IMR-90 (cell line): ENCODE measurements at regions not wholly inside any gene's neighbourhood (a gene's known extent, or its start where the extent isn't known, plus 50 kb on each side); places are given as distances from the start of the nearest gene placed in this dataset.

ENCODE experiments used
- ATAC-seq: fragments of 200-7000 bp; cut with Tn5 transposase; 2 replicates; pipeline ENCODE4 v1.9.1; 2020; ENCODE audit warnings: low read depth, mild to moderate bottlenecking, moderate library complexity
- BruUV-seq: library from RNA; stranded (reverse); fragments of 400-500 nt; replicated peaks from 2 replicates; lab custom pipeline; 2021; lab: Mats Ljungman, UMichigan
- CTCF ChIA-PET: fragments of 300-600 bp; formaldehyde crosslinking; extraction: SDS; loops from one replicate; lab custom pipeline; 2021; ENCODE audit warnings: antibody characterized with exemption; lab: Yijun Ruan, JAX
- POLR2A ChIA-PET: fragments of 300-600 bp; sonication (Branson Sonifier 250); formaldehyde crosslinking; loops from one replicate; lab custom pipeline; 2022; ENCODE audit warnings: antibody characterized with exemption; ENCODE audit not compliant: unreplicated experiment; lab: Charles Lee
- DNase-seq: peaks from one replicate; pipeline ENCODE4 v3.0.0; 2013
- H2AFZ ChIP-seq: replicated peaks from 2 replicates; pipeline ENCODE3; 2013; ENCODE audit warnings: low read length, mild to moderate bottlenecking; ENCODE audit not compliant: poor library complexity
- H2AK5ac ChIP-seq: 2 replicates; pipeline ENCODE4 v1.6.1; 2013; ENCODE audit warnings: low read depth, low read length, inconsistent platforms
- H2AK9ac ChIP-seq: replicated peaks from 2 replicates; pipeline ENCODE3; 2013; ENCODE audit warnings: mild to moderate bottlenecking, low read depth, low read length, moderate library complexity; ENCODE audit not compliant: poor library complexity
- H2BK120ac ChIP-seq: 2 replicates; pipeline ENCODE4 v1.6.1; 2013; ENCODE audit warnings: low read depth, low read length, inconsistent platforms
- H2BK15ac ChIP-seq: 3 replicates; pipeline ENCODE4 v1.6.1; 2013; ENCODE audit warnings: low read depth, low read length, inconsistent platforms
- H2BK20ac ChIP-seq: 2 replicates; pipeline ENCODE4 v1.6.1; 2013; ENCODE audit warnings: low read depth, mild to moderate bottlenecking, inconsistent platforms, low read length, moderate library complexity
- H2BK5ac ChIP-seq: 2 replicates; pipeline ENCODE4 v1.6.1; 2013; ENCODE audit warnings: mild to moderate bottlenecking, low read depth, low read length, inconsistent platforms; ENCODE audit not compliant: poor library complexity, severe bottlenecking
- H3K14ac ChIP-seq: replicated peaks from 2 replicates; pipeline ENCODE4 v1.6.1; 2013; ENCODE audit warnings: low read depth, low read length, inconsistent platforms
- H3K18ac ChIP-seq: 2 replicates; pipeline ENCODE4 v1.6.1; 2013; ENCODE audit warnings: low read depth, low read length, control low read depth
- H3K23ac ChIP-seq: 2 replicates; pipeline ENCODE4 v1.6.1; 2013; ENCODE audit warnings: low read depth, low read length, inconsistent platforms
- H3K27ac ChIP-seq: 2 replicates; pipeline ENCODE4 v1.5.1; 2013; ENCODE audit warnings: mild to moderate bottlenecking, control low read depth, low read length; ENCODE audit not compliant: insufficient read depth
- H3K27me3 ChIP-seq: 2 replicates; pipeline ENCODE4 v1.6.1; 2013; ENCODE audit warnings: low read length; ENCODE audit not compliant: control insufficient read depth, insufficient read depth
- H3K36me3 ChIP-seq: 2 replicates; pipeline ENCODE4 v1.6.1; 2013; ENCODE audit warnings: low read length, mixed read lengths; ENCODE audit not compliant: control insufficient read depth, insufficient read depth
- H3K4ac ChIP-seq: 2 replicates; pipeline ENCODE4 v1.6.1; 2013; ENCODE audit warnings: low read depth, low read length, inconsistent platforms
- H3K4me1 ChIP-seq: 2 replicates; pipeline ENCODE4 v1.6.1; 2013; ENCODE audit warnings: low read length, mixed read lengths; ENCODE audit not compliant: control insufficient read depth, insufficient read depth
- H3K4me2 ChIP-seq: 2 replicates; pipeline ENCODE4 v1.6.1; 2013; ENCODE audit warnings: low read depth, mild to moderate bottlenecking, control low read depth, low read length, moderate library complexity
- H3K4me3 ChIP-seq: 2 replicates; pipeline ENCODE4 v1.5.1; 2013; ENCODE audit warnings: low read depth, mild to moderate bottlenecking, control low read depth, low read length, moderate library complexity; ENCODE audit not compliant: insufficient read depth
- H3K56ac ChIP-seq: 2 replicates; pipeline ENCODE4 v1.6.1; 2013; ENCODE audit warnings: low read length, inconsistent platforms; ENCODE audit not compliant: insufficient read depth; ENCODE audit errors: extremely low read depth
- H3K79me1 ChIP-seq, 2 experiments: 2 replicates each; pipeline ENCODE4 v1.6.1; 2013; ENCODE audit warnings: low read length in 2 of 2, inconsistent platforms in 1 of 2, low read depth in 1 of 2
- H3K9ac ChIP-seq: 2 replicates; pipeline ENCODE4 v1.6.1; 2013; ENCODE audit warnings: low read depth, low read length, control low read depth
- H3K9me1 ChIP-seq: 2 replicates; pipeline ENCODE4 v1.6.1; 2013; ENCODE audit warnings: low read length, inconsistent platforms; ENCODE audit not compliant: insufficient read depth
- H3K9me3 ChIP-seq: 2 replicates; pipeline ENCODE4 v1.6.1; 2013; ENCODE audit warnings: low read length; ENCODE audit not compliant: control insufficient read depth, insufficient read depth
- H4K20me1 ChIP-seq: 2 replicates; pipeline ENCODE4 v1.6.1; 2013; ENCODE audit warnings: low read length, inconsistent platforms; ENCODE audit not compliant: insufficient read depth
- H4K5ac ChIP-seq: 2 replicates; pipeline ENCODE4 v1.6.1; 2013; ENCODE audit warnings: mild to moderate bottlenecking, low read depth, low read length, control low read depth
- H4K8ac ChIP-seq, 2 experiments: 2 replicates each; pipeline ENCODE4 v1.6.1; 2013; ENCODE audit warnings: low read depth in 2 of 2, low read length in 2 of 2, control low read depth in 1 of 2, inconsistent platforms in 1 of 2
- H4K91ac ChIP-seq: 2 replicates; pipeline ENCODE4 v1.6.1; 2013; ENCODE audit warnings: low read depth, low read length, inconsistent platforms; ENCODE audit not compliant: insufficient read depth
- CEBPB ChIP-seq: IDR thresholded peaks from 2 replicates; pipeline ENCODE4 v1.6.1; 2012; ENCODE audit warnings: low read depth, low read length, improper control_type of control experiment
- FOS ChIP-seq: fragments of 150-350 bp; IDR thresholded peaks from 2 replicates; pipeline ENCODE4 v1.6.1; 2016; ENCODE audit warnings: low read depth, low read length
- WGBS, 2 experiments: methylation state at CpG; one replicate each; pipeline versions ENCODE4 v1.1.5 to v1.1.7; 2013; ENCODE audit warnings: missing lambda C conversion rate in 2 of 2; ENCODE audit not compliant: insufficient read length in 1 of 2; ENCODE audit errors: extremely low coverage in 2 of 2; 5-methylcytosine and 5-hydroxymethylcytosine counted together
- dilution Hi-C: fragments of 300-500 bp; cut with HindIII; formaldehyde crosslinking; loops from one replicate; pipeline ENCODE4 v1.14.3; 2018; ENCODE audit warnings: low sequenced_read_pairs; ENCODE audit not compliant: unreplicated experiment
- in situ Hi-C: fragments of 300-500 bp; cut with MboI; formaldehyde crosslinking; loops from 3 replicates; pipeline ENCODE4 v1.14.3; 2019; ENCODE audit warnings: low sequenced_read_pairs, inconsistent platforms, mixed read lengths
- intact Hi-C: fragments of 100-400 bp; cut with micrococcal nuclease; formaldehyde crosslinking; loops from 2 replicates; pipeline ENCODE4 v1.10.0; 2022
- TF ChIP-seq, protein P1 (sequence below): fragments of 150-350 bp; IDR thresholded peaks from 2 replicates; pipeline ENCODE4 v1.6.1; 2016; ENCODE audit warnings: low read depth, mild to moderate bottlenecking, low read length, moderate library complexity, borderline replicate concordance

DNA sequence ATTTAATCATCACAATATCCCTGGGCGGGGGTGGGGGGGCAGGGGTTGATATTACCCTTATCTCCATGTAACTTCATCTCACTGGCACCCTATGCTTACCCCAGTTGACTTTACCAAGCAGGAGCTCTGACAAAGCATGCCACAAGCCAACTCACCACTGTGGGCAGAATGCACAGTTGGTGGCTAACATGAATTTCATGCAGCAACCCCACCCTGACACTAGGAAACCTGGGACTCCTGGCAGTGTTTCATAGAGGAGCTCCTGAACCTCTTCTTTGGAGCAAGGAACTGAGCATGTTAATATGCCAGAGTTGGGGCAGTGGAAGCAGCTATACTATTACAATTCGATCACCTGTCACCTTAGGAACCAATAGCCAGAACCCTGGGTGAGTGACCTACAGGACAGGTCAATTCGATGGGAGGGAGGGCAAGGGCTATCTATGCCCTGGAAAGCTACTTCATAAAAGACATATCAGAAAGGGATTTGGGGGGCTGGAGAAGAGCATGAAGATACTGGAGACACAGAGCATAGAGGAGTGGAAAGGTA is 97.2 kb upstream of the ACSL4 start (continued):
- TF ChIP-seq, protein P1, sequence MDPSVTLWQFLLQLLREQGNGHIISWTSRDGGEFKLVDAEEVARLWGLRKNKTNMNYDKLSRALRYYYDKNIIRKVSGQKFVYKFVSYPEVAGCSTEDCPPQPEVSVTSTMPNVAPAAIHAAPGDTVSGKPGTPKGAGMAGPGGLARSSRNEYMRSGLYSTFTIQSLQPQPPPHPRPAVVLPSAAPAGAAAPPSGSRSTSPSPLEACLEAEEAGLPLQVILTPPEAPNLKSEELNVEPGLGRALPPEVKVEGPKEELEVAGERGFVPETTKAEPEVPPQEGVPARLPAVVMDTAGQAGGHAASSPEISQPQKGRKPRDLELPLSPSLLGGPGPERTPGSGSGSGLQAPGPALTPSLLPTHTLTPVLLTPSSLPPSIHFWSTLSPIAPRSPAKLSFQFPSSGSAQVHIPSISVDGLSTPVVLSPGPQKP, result no peak

DNA sequence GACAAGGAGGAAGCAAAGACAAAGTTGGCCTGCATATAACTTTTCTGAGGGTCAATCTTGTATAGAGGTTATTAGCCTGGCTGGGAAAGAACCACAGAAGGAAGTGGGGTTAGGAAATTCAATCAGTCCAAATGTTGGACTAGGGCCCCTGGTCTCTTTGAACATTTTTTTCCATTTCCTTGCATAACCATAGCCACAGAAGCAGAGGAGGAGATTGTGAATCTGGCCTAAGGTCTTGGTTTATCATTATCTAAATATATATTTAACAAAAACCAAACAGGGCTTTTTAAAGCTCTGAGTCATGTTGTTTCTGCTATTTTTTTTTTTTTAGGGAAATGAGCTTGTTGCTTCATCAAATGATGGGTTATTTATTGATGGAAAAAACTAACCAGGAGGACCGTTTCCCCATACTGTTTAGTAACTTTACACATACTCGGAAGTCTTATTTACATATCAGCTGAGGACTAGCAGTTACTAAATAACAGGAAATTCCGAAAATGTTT is 97.7 kb upstream of the ACSL4 start:
- H4K91ac ChIP-seq, result 0 out of 2 replicates have a peak overlapping the region, but pooled peaks have one; percentile 81
- H3K18ac ChIP-seq, result peak overlapping the region; percentile 75
- H2BK5ac ChIP-seq, result no peak overlapping the region
- no peaks in the 10 kb centered on the region for H3K79me1 ChIP-seq
- H3K4me3 ChIP-seq, result no peak overlapping the region
- no TSS peak for BruUV-seq
- no peak overlapping the region for H2AFZ ChIP-seq
- no peak overlapping the region for H2AK9ac ChIP-seq
- H3K4me1 ChIP-seq, result peaks cover 13% of the 10 kb centered on the region
- peak overlapping the region; percentile 15; the same call in 2 of the 3 replicates for H2BK15ac ChIP-seq
- H3K27ac ChIP-seq, result peak overlapping the region; percentile 85
- no peaks in the 10 kb centered on the region for H3K9me3 ChIP-seq
- 0 out of 2 replicates have a peak overlapping the region, but pooled peaks have one; percentile 65 for H3K14ac ChIP-seq
- DNase-seq, result peak; percentile 75
- peak overlapping the region; percentile 51; the same call in 1 of the 2 replicates for H2BK20ac ChIP-seq
- peaks cover 13% of the 10 kb centered on the region for H3K9me1 ChIP-seq
- dilution Hi-C loops (no loop called here), intact Hi-C loops (no loop called here), in situ Hi-C loops (no loop called here)
- H3K36me3 ChIP-seq, result no peaks in the 10 kb centered on the region
- ATAC-seq, result peak; percentile 46
- H4K5ac ChIP-seq, result no peak overlapping the region
- peaks cover under 1% of the 10 kb centered on the region; the same call in 1 of the 2 replicates for H3K27me3 ChIP-seq
- H3K4ac ChIP-seq, result peak overlapping the region; percentile 67
- no peak overlapping the region for H3K9ac ChIP-seq
- POLR2A ChIA-PET, result interaction anchor here (0.5 to 1.3 kb wide), 2 partner anchors 66 to 98 kb away, joined by 4 to 13 read pairs; partner anchors contain the start of gene ACSL4
- peak overlapping the region; percentile 74; the same call in 1 of the 2 replicates for H2BK120ac ChIP-seq
- no peak overlapping the region for H3K23ac ChIP-seq
- no peak overlapping the region for H3K56ac ChIP-seq
- CTCF ChIA-PET, result interaction anchor here (0.6 to 1.2 kb wide), 2 partner anchors 9 to 117 kb away, joined by 3 to 4 read pairs; no protein-coding TSS in a partner anchor
- 0 out of 2 replicates have a peak overlapping the region, but pooled peaks have one; percentile 24 for H3K4me2 ChIP-seq
- no peak overlapping the region for H2AK5ac ChIP-seq
- peaks cover 4% of the 10 kb centered on the region; the same call in 1 of the 2 replicates for H4K20me1 ChIP-seq
- no peak for TF ChIP-seq FOS
- TF ChIP-seq CEBPB, result peak; percentile 69
- peak overlapping the region; percentile 68 to 79; a peak in 2 of 4 replicates for H4K8ac ChIP-seq
- no CpG with 5 or more reads among the region's 3 CpGs for WGBS, 2 experiments
